H1 (cell line): ENCODE measurements at regions not wholly inside any gene's neighbourhood (a gene's known extent, or its start where the extent isn't known, plus 50 kb on each side); places are given as distances from the start of the nearest gene placed in this dataset.

ENCODE experiments used
- BACH1 ChIP-seq: IDR thresholded peaks from 2 replicates; pipeline ENCODE4 v1.6.1; 2012; ENCODE audit warnings: low read length, improper control_type of control experiment
- HDAC2 ChIP-seq, 2 experiments: fragments of 300-600 bp in 1 of 2; sonication (generic) in 1 of 2; IDR thresholded peaks; 2 replicates each; pipeline ENCODE4 v1.6.1; 2011 to 2012; ENCODE audit warnings: low read depth in 2 of 2, low read length in 2 of 2, mild to moderate bottlenecking in 2 of 2, moderate library complexity in 2 of 2, borderline replicate concordance in 1 of 2, inconsistent platforms in 1 of 2
- POU5F1 ChIP-seq: IDR thresholded peaks from 2 replicates; pipeline ENCODE4 v1.6.1; 2011; ENCODE audit warnings: low read depth, mild to moderate bottlenecking, low read length, moderate library complexity
- TAF7 ChIP-seq: optimal IDR thresholded peaks from 2 replicates; pipeline ENCODE3; 2011; ENCODE audit warnings: low read depth, mild to moderate bottlenecking, inconsistent platforms, low read length, moderate library complexity, borderline replicate concordance
- TF ChIP-seq, protein P1 (sequence below): IDR thresholded peaks from 2 replicates; pipeline ENCODE4 v1.6.1; 2011; ENCODE audit warnings: low read length, improper control_type of control experiment

DNA sequence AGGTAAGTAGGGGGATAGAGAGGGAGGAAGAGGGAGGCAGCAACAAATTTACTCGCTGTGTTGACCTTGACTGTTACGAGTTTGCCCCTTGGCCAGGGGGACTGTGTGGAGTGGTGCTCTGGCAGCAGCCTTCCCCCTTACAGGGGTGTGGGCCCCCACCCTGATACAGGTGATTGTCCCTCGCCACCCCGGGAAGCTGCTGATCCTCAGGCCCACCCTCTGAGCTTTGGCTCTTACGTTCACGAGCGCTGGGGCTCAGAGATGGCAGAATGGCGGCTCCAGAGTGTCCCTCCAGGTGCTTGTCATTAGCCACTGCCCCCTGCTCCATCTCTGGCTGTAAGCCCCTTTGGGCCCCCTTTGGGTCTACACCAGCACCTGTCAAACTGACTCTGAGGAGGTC lies 88.6 kb downstream of the GLI2 start (continued):
- TF ChIP-seq, protein P1, sequence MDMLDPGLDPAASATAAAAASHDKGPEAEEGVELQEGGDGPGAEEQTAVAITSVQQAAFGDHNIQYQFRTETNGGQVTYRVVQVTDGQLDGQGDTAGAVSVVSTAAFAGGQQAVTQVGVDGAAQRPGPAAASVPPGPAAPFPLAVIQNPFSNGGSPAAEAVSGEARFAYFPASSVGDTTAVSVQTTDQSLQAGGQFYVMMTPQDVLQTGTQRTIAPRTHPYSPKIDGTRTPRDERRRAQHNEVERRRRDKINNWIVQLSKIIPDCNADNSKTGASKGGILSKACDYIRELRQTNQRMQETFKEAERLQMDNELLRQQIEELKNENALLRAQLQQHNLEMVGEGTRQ, result no peak
- TF ChIP-seq HDAC2 (IDR thresholded peaks at IDR 0.05; ENCODE audit: borderline replicate concordance in 1 of 2, low read depth in 2 of 2, low read length in 2 of 2), result no peak
- no peak for TF ChIP-seq POU5F1
- TF ChIP-seq TAF7, result no peak
- no peak for TF ChIP-seq BACH1
